ENCODE measurements at regions not wholly inside any gene's neighbourhood (a gene's known extent, or its start where the extent isn't known, plus 50 kb on each side); places are given as distances from the start of the nearest gene placed in this dataset.

GRCh38 chr11:76607431-76607830 lies 63.1 kb downstream of the LRRC32 start:
- no CpG with 5 or more reads among the region's 2 CpGs for WGBS, 2 donors (ENCODE audit: extremely low coverage in 2 of 2, insufficient read length in 2 of 2, insufficient replicate concordance in 1 of 2)
- H4K91ac ChIP-seq (ENCODE audit: low read depth, low read length, poor library complexity), result no peak overlapping the region
- H3K27me3 ChIP-seq (ENCODE audit: control insufficient read depth in 3 of 3, insufficient read depth in 3 of 3, low read depth in 1 of 3, low read length in 3 of 3), result peaks cover 0 to 9% (median 0%) of the 10 kb centered on the region in 3 experiments
- H3K9me3 ChIP-seq (replicated peaks in 1 of 2; ENCODE audit: control insufficient read depth in 2 of 2, insufficient read depth in 1 of 2, low read depth in 1 of 2, low read length in 2 of 2), result peaks cover 3% of the 10 kb centered on the region in 2 donors
- no peak overlapping the region for H2BK15ac ChIP-seq (ENCODE audit: low read length)
- no peak for DNase-seq (ENCODE audit: low spot score)
- H2BK12ac ChIP-seq (ENCODE audit: low read length), result no peak overlapping the region
- H3K23ac ChIP-seq (ENCODE audit: low read depth, low read length, poor library complexity), result no peak overlapping the region
- no peak overlapping the region for H3K27ac ChIP-seq (replicated peaks; ENCODE audit: low read length)
- H3K4me2 ChIP-seq (ENCODE audit: insufficient read depth, low read length, poor library complexity, severe bottlenecking), result no peak overlapping the region
- H4K8ac ChIP-seq (ENCODE audit: low read depth, low read length), result no peak overlapping the region
- H3K4ac ChIP-seq (ENCODE audit: low read length), result no peak overlapping the region
- H2BK120ac ChIP-seq (ENCODE audit: low read depth, low read length), result no peak overlapping the region
- no peak overlapping the region for H2BK5ac ChIP-seq (ENCODE audit: low read length)
- no peak overlapping the region for H3K9ac ChIP-seq (ENCODE audit: low read depth, low read length, poor library complexity)
- H3K14ac ChIP-seq (ENCODE audit: low read length), result no peak overlapping the region
- no peak overlapping the region for H2AK5ac ChIP-seq (ENCODE audit: low read depth, low read length)
- H3K36me3 ChIP-seq (replicated peaks in 1 of 2; ENCODE audit: control insufficient read depth in 2 of 2, insufficient read depth in 2 of 2, low read length in 2 of 2), result no peaks in the 10 kb centered on the region
- no peak overlapping the region for H3K4me3 ChIP-seq (ENCODE audit: low read length in 2 of 2)
- no peaks in the 10 kb centered on the region for H3K79me1 ChIP-seq (ENCODE audit: low read depth, low read length)
- H3K18ac ChIP-seq (ENCODE audit: low read length), result no peak overlapping the region
- H2AFZ ChIP-seq (ENCODE audit: low read length), result no peak overlapping the region
- peaks cover 0 to 10% of the 10 kb centered on the region in 2 donors for H3K4me1 ChIP-seq (ENCODE audit: control insufficient read depth in 2 of 2, insufficient read depth in 1 of 2, low read depth in 1 of 2, low read length in 2 of 2)

GRCh38 chr11:76605338-76606074 lies 65.0 kb downstream of the LRRC32 start:
- DNase-seq (ENCODE audit: low spot score), result no peak
- Histone ChIP-seq H3K4me3 (ENCODE audit: low read length in 2 of 2) (no peak overlapping the region), H2AK5ac (ENCODE audit: low read depth, low read length) (no peak overlapping the region), H2BK120ac (ENCODE audit: low read depth, low read length) (no peak overlapping the region), H3K9me3 (replicated peaks in 1 of 2; ENCODE audit: control insufficient read depth in 2 of 2, insufficient read depth in 1 of 2, low read depth in 1 of 2, low read length in 2 of 2) (peaks cover 3% of the 10 kb centered on the region in 2 donors), H4K8ac (ENCODE audit: low read depth, low read length) (no peak overlapping the region), H3K23ac (ENCODE audit: low read depth, low read length, poor library complexity) (no peak overlapping the region), H3K27me3 (ENCODE audit: control insufficient read depth in 3 of 3, insufficient read depth in 3 of 3, low read depth in 1 of 3, low read length in 3 of 3) (peaks cover 0 to 11% (median 0%) of the 10 kb centered on the region in 3 experiments), H3K14ac (ENCODE audit: low read length) (no peak overlapping the region), H2BK5ac (ENCODE audit: low read length) (no peak overlapping the region), H3K36me3 (replicated peaks in 1 of 2; ENCODE audit: control insufficient read depth in 2 of 2, insufficient read depth in 2 of 2, low read length in 2 of 2) (no peaks in the 10 kb centered on the region), H3K4me2 (ENCODE audit: insufficient read depth, low read length, poor library complexity, severe bottlenecking) (no peak overlapping the region), H4K91ac (ENCODE audit: low read depth, low read length, poor library complexity) (no peak overlapping the region), H2BK12ac (ENCODE audit: low read length) (no peak overlapping the region), H3K9ac (ENCODE audit: low read depth, low read length, poor library complexity) (no peak overlapping the region), H2AFZ (ENCODE audit: low read length) (no peak overlapping the region), H3K4ac (ENCODE audit: low read length) (no peak overlapping the region), H3K79me1 (ENCODE audit: low read depth, low read length) (no peaks in the 10 kb centered on the region), H2BK15ac (ENCODE audit: low read length) (no peak overlapping the region), H3K18ac (ENCODE audit: low read length) (no peak overlapping the region), H3K27ac (replicated peaks; ENCODE audit: low read length) (no peak overlapping the region), H3K4me1 (ENCODE audit: control insufficient read depth in 2 of 2, insufficient read depth in 1 of 2, low read depth in 1 of 2, low read length in 2 of 2) (peaks cover 0 to 6% of the 10 kb centered on the region in 2 donors)
- no CpG with 5 or more reads among the region's 8 CpGs for WGBS, 2 donors (ENCODE audit: extremely low coverage in 2 of 2, insufficient read length in 2 of 2, insufficient replicate concordance in 1 of 2)

- no peak overlapping the region for H4K8ac ChIP-seq (ENCODE audit: low read depth, low read length)
- no peak overlapping the region for H3K23ac ChIP-seq (ENCODE audit: low read depth, low read length, poor library complexity)
- peak overlapping the region; percentile 44 for H3K18ac ChIP-seq (ENCODE audit: low read length)
- no peak overlapping the region for H2BK15ac ChIP-seq (ENCODE audit: low read length)
- H3K4me2 ChIP-seq (ENCODE audit: insufficient read depth, low read length, poor library complexity, severe bottlenecking), result no peak overlapping the region
- WGBS, 2 donors (ENCODE audit: extremely low coverage in 2 of 2, insufficient read length in 2 of 2, insufficient replicate concordance in 1 of 2), result no CpG with 5 or more reads among the region's 8 CpGs
- no peak overlapping the region for H3K4ac ChIP-seq (ENCODE audit: low read length)
- no peak for DNase-seq (ENCODE audit: low spot score)
- H4K91ac ChIP-seq (ENCODE audit: low read depth, low read length, poor library complexity), result no peak overlapping the region
- peak overlapping the region; percentile 85 for H2BK5ac ChIP-seq (ENCODE audit: low read length)
- H3K27ac ChIP-seq (replicated peaks; ENCODE audit: low read length), result no peak overlapping the region
- peaks cover 0 to 3% of the 10 kb centered on the region in 2 donors for H3K4me1 ChIP-seq (ENCODE audit: control insufficient read depth in 2 of 2, insufficient read depth in 1 of 2, low read depth in 1 of 2, low read length in 2 of 2)
- no peak overlapping the region for H2BK12ac ChIP-seq (ENCODE audit: low read length)
- no peak overlapping the region for H2AK5ac ChIP-seq (ENCODE audit: low read depth, low read length)
- H2AFZ ChIP-seq (ENCODE audit: low read length), result no peak overlapping the region
- no peak overlapping the region for H3K4me3 ChIP-seq (ENCODE audit: low read length in 2 of 2)
- peaks cover 3% of the 10 kb centered on the region in 2 donors for H3K9me3 ChIP-seq (replicated peaks in 1 of 2; ENCODE audit: control insufficient read depth in 2 of 2, insufficient read depth in 1 of 2, low read depth in 1 of 2, low read length in 2 of 2)
- no peak overlapping the region for H3K14ac ChIP-seq (ENCODE audit: low read length)
- H3K36me3 ChIP-seq (replicated peaks in 1 of 2; ENCODE audit: control insufficient read depth in 2 of 2, insufficient read depth in 2 of 2, low read length in 2 of 2), result no peaks in the 10 kb centered on the region
- H2BK120ac ChIP-seq (ENCODE audit: low read depth, low read length), result no peak overlapping the region
- no peaks in the 10 kb centered on the region for H3K79me1 ChIP-seq (ENCODE audit: low read depth, low read length)
- no peak overlapping the region for H3K9ac ChIP-seq (ENCODE audit: low read depth, low read length, poor library complexity)
- peaks cover 0 to 11% (median 0%) of the 10 kb centered on the region in 3 experiments for H3K27me3 ChIP-seq (ENCODE audit: control insufficient read depth in 3 of 3, insufficient read depth in 3 of 3, low read depth in 1 of 3, low read length in 3 of 3)
Measured at GRCh38 chr11:76604626-76605241, 65.8 kb downstream of the LRRC32 start.

- no peak overlapping the region for H2BK12ac ChIP-seq (ENCODE audit: low read length)
- peaks cover 3% of the 10 kb centered on the region in 2 donors for H3K9me3 ChIP-seq (replicated peaks in 1 of 2; ENCODE audit: control insufficient read depth in 2 of 2, insufficient read depth in 1 of 2, low read depth in 1 of 2, low read length in 2 of 2)
- H3K27ac ChIP-seq (replicated peaks; ENCODE audit: low read length), result no peak overlapping the region
- peak overlapping the region; percentile 63 for H2BK15ac ChIP-seq (ENCODE audit: low read length)
- H2AFZ ChIP-seq (ENCODE audit: low read length), result no peak overlapping the region
- H2AK5ac ChIP-seq (ENCODE audit: low read depth, low read length), result peak overlapping the region; percentile 79
- WGBS, 2 donors (ENCODE audit: extremely low coverage in 2 of 2, insufficient read length in 2 of 2, insufficient replicate concordance in 1 of 2), result no CpG with 5 or more reads among the region's 12 CpGs
- H4K91ac ChIP-seq (ENCODE audit: low read depth, low read length, poor library complexity), result no peak overlapping the region
- DNase-seq (ENCODE audit: low spot score), result no peak
- no peak overlapping the region for H3K4ac ChIP-seq (ENCODE audit: low read length)
- H3K14ac ChIP-seq (ENCODE audit: low read length), result no peak overlapping the region
- peak overlapping the region; percentile 6 for H4K8ac ChIP-seq (ENCODE audit: low read depth, low read length)
- H3K4me1 ChIP-seq (ENCODE audit: control insufficient read depth in 2 of 2, insufficient read depth in 1 of 2, low read depth in 1 of 2, low read length in 2 of 2), result peaks cover 0 to 6% of the 10 kb centered on the region in 2 donors
- H3K9ac ChIP-seq (ENCODE audit: low read depth, low read length, poor library complexity), result no peak overlapping the region
- no peaks in the 10 kb centered on the region for H3K79me1 ChIP-seq (ENCODE audit: low read depth, low read length)
- no peak overlapping the region for H2BK120ac ChIP-seq (ENCODE audit: low read depth, low read length)
- H3K4me2 ChIP-seq (ENCODE audit: insufficient read depth, low read length, poor library complexity, severe bottlenecking), result no peak overlapping the region
- peaks cover 0 to 14% (median 0%) of the 10 kb centered on the region in 3 experiments for H3K27me3 ChIP-seq (ENCODE audit: control insufficient read depth in 3 of 3, insufficient read depth in 3 of 3, low read depth in 1 of 3, low read length in 3 of 3)
- H3K36me3 ChIP-seq (replicated peaks in 1 of 2; ENCODE audit: control insufficient read depth in 2 of 2, insufficient read depth in 2 of 2, low read length in 2 of 2), result no peaks in the 10 kb centered on the region
- H3K18ac ChIP-seq (ENCODE audit: low read length), result peak overlapping the region; percentile 41
- H3K4me3 ChIP-seq (ENCODE audit: low read length in 2 of 2), result no peak overlapping the region
- no peak overlapping the region for H2BK5ac ChIP-seq (ENCODE audit: low read length)
- no peak overlapping the region for H3K23ac ChIP-seq (ENCODE audit: low read depth, low read length, poor library complexity)
Measured at GRCh38 chr11:76604081-76604625, 66.4 kb downstream of the LRRC32 start.
